ENCODE measurements at regions not wholly inside any gene's neighbourhood (a gene's known extent, or its start where the extent isn't known, plus 50 kb on each side); places are given as distances from the start of the nearest gene placed in this dataset.

GRCh38 chr4:11843927-11844326, 415.2 kb upstream of the HS3ST1 start:
- TF ChIP-seq POLR2A (IDR thresholded peaks at IDR 0.05): no peak
- TF ChIP-seq CTCF (IDR thresholded peaks at IDR 0.05): no peak

Data from heart left ventricle (tissue), 13 donors.